GM12878 (cell line): ENCODE measurements at regions not wholly inside any gene's neighbourhood (a gene's known extent, or its start where the extent isn't known, plus 50 kb on each side); places are given as distances from the start of the nearest gene placed in this dataset.

Experiments used
- ATAC-seq: fragments of 200-7000 bp; cut with Tn5 transposase; 3 replicates; pipeline ENCODE4 v1.9.1; 2020; ENCODE audit warnings: mild to moderate bottlenecking, moderate library complexity
- BruUV-seq: library from RNA; stranded (reverse); fragments of 400-500 nt; replicated peaks from 2 replicates; lab custom pipeline; 2021; lab: Mats Ljungman, UMichigan
- CTCF ChIA-PET: fragments of 300-600 bp; sonication (Branson Sonifier 250); formaldehyde crosslinking; extraction: SDS; loops from one replicate; lab custom pipeline; 2021; ENCODE audit warnings: inconsistent platforms; lab: Yijun Ruan, JAX
- POLR2A ChIA-PET: fragments of 350-600 bp; formaldehyde crosslinking; extraction: SDS; loops from one replicate; lab custom pipeline; 2021; ENCODE audit warnings: inconsistent platforms; lab: Charles Lee
- RAD21 ChIA-PET: fragments of 300-600 bp; sonication (Branson Sonifier 250); formaldehyde crosslinking; loops from one replicate; lab custom pipeline; 2023; ENCODE audit warnings: antibody characterized with exemption; ENCODE audit not compliant: unreplicated experiment; lab: Charles Lee
- SMC1A ChIA-PET: fragments of 300-600 bp; sonication (Branson Sonifier 250); formaldehyde crosslinking; loops from one replicate; lab custom pipeline; 2023; ENCODE audit not compliant: unreplicated experiment, uncharacterized antibody; lab: Charles Lee
- DNase-seq: peaks from one replicate; pipeline ENCODE4 v3.0.0-alpha.2; 2011; ENCODE audit warnings: low read depth, low spot score
- FAIRE-seq: peaks from 3 replicates; lab custom pipeline; 2011; peaks lifted over from hg19 to GRCh38; lab: Jason Lieb, UNC
- H2AFZ ChIP-seq: 2 replicates; pipeline ENCODE4 v1.6.0; 2011; ENCODE audit warnings: low read depth, low read length, control low read depth; ENCODE audit not compliant: control insufficient read depth
- H3K27ac ChIP-seq: 2 replicates; pipeline ENCODE4 v1.5.1; 2011; ENCODE audit warnings: control low read depth; ENCODE audit not compliant: control insufficient read depth, insufficient read depth
- H3K27me3 ChIP-seq, 2 experiments: replicated peaks in 1 of 2; 2 replicates each; pipeline versions ENCODE4 v1.6.0 to v1.6.1; 2011; ENCODE audit warnings: low read length in 1 of 2; ENCODE audit not compliant: control insufficient read depth in 2 of 2, insufficient read depth in 2 of 2
- H3K36me3 ChIP-seq, 2 experiments: 2 replicates each; pipeline ENCODE4 v1.5.1; 2011; ENCODE audit warnings: low read length in 1 of 2; ENCODE audit not compliant: control insufficient read depth in 2 of 2, insufficient read depth in 2 of 2
- H3K4me1 ChIP-seq: 2 replicates; pipeline ENCODE4 v1.6.1; 2011; ENCODE audit warnings: mild to moderate bottlenecking, low read length, moderate library complexity, mixed read lengths; ENCODE audit not compliant: control insufficient read depth, insufficient read depth
- H3K4me2 ChIP-seq: 2 replicates; pipeline ENCODE4 v1.6.0; 2011; ENCODE audit warnings: control low read depth; ENCODE audit not compliant: control insufficient read depth, insufficient read depth
- H3K4me3 ChIP-seq: fragments of 200-600 bp; sonication (generic); 2 replicates; pipeline ENCODE4 v1.5.1; 2016
- H3K79me2 ChIP-seq: 2 replicates; pipeline ENCODE4 v1.6.0; 2011; ENCODE audit warnings: low read length; ENCODE audit not compliant: control insufficient read depth, insufficient read depth
- H3K9ac ChIP-seq: 2 replicates; pipeline ENCODE4 v1.8.0; 2011; ENCODE audit warnings: low read length, control low read depth, mixed read lengths; ENCODE audit not compliant: control insufficient read depth, insufficient read depth
- H3K9me3 ChIP-seq: replicated peaks from 3 replicates; pipeline ENCODE4 v1.5.1; 2011; ENCODE audit warnings: mild to moderate bottlenecking, low read length; ENCODE audit not compliant: control insufficient read depth, insufficient read depth
- H4K20me1 ChIP-seq: 2 replicates; pipeline ENCODE4 v1.6.0; 2011; ENCODE audit not compliant: control insufficient read depth, insufficient read depth
- CEBPZ ChIP-seq: fragments of 150-350 bp; IDR thresholded peaks from 2 replicates; pipeline ENCODE4 v1.6.1; 2016; ENCODE audit warnings: low read depth, low read length
- MEF2A ChIP-seq: IDR thresholded peaks from 2 replicates; pipeline ENCODE4 v1.6.1; 2011; ENCODE audit warnings: low read depth, mild to moderate bottlenecking, low read length, moderate library complexity; ENCODE audit not compliant: insufficient read depth
- PKNOX1 ChIP-seq: fragments of 450-650 bp; IDR thresholded peaks from 2 replicates; pipeline ENCODE4 v1.6.1; 2016; ENCODE audit warnings: mild to moderate bottlenecking
- ZNF687 ChIP-seq: fragments of 450-650 bp; IDR thresholded peaks from 2 replicates; pipeline ENCODE4 v1.6.1; 2017; ENCODE audit warnings: mild to moderate bottlenecking, moderate library complexity
- WGBS: methylation state at CpG from one replicate; pipeline ENCODE4 v1.1.6; 2016; ENCODE audit warnings: low lambda C conversion rate; ENCODE audit not compliant: insufficient replicate concordance, insufficient coverage; ENCODE audit errors: missing lambda C conversion rate; 5-methylcytosine and 5-hydroxymethylcytosine counted together
- in situ Hi-C: fragments of 300-500 bp; cut with MboI; formaldehyde crosslinking; loops from 9 replicates; pipeline ENCODE4 v1.14.3; 2018; ENCODE audit warnings: mixed read lengths
- intact Hi-C: fragments of 100-400 bp; cut with micrococcal nuclease; formaldehyde crosslinking; loops from one replicate; pipeline ENCODE4 v1.14.2; 2022; ENCODE audit not compliant: unreplicated experiment

- H2AFZ ChIP-seq: no peak overlapping the region
- ATAC-seq (no peak), DNase-seq (no peak), FAIRE-seq (no peak)
- POLR2A ChIA-PET: no interaction called here
- in situ Hi-C loops: no loop called here
- TF ChIP-seq MEF2A (no peak), ZNF687 (no peak), CEBPZ (no peak), PKNOX1 (no peak)
- SMC1A ChIA-PET: no interaction called here
- CTCF ChIA-PET: no interaction called here
- H3K4me3 ChIP-seq: no peak overlapping the region
- H3K4me1 ChIP-seq: no peaks in the 10 kb centered on the region
- no peaks in the 10 kb centered on the region for H3K27me3 ChIP-seq
- RAD21 ChIA-PET: no interaction called here
- no peak overlapping the region for H3K4me2 ChIP-seq
- peaks cover 2% of the 10 kb centered on the region; the same call in 2 of the 3 replicates for H3K9me3 ChIP-seq
- no peak overlapping the region for H3K27ac ChIP-seq
- BruUV-seq: no TSS peak
- intact Hi-C loops: no loop called here
- H3K9ac ChIP-seq: no peak overlapping the region
- no peaks in the 10 kb centered on the region for H4K20me1 ChIP-seq
- WGBS: 82% methylated on average over 6 of the region's 7 CpGs
- H3K36me3 ChIP-seq: no peaks in the 10 kb centered on the region
- no peaks in the 10 kb centered on the region for H3K79me2 ChIP-seq
Measured at GRCh38 chr3:152102410-152102809, 166.3 kb upstream of the MBNL1 start.
